ENCODE measurements at regions not wholly inside any gene's neighbourhood (a gene's known extent, or its start where the extent isn't known, plus 50 kb on each side); places are given as distances from the start of the nearest gene placed in this dataset.

DNA sequence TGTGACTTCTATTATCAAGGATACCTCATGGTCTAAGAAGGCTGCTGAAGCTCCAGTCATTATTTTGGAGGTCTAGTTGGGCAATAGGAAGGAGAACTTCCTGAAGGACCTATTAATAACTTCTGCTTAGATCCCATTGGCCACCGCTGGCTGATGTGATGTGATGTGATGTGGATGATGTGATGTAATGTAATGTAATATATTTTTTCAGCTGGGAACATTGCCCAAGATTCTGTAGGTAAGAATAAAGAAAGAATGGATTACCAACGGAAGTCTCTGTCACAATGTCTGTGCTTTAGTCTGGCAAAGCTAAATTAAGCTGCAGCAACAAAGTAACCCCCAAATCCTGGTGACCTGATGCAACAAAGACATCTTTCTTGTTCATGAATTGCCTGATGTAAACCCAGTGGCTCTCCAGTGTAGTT, 233.7 kb downstream of the PTEN start:
- no peaks in the 10 kb centered on the region for H3K27me3 ChIP-seq (ENCODE audit: control insufficient read depth, extremely low read depth, insufficient read depth, low read length)
- H2AFZ ChIP-seq (ENCODE audit: control insufficient read depth, low read length), result no peak overlapping the region
- no peak for DNase-seq (ENCODE audit: low read depth, low spot score)
- no peak overlapping the region for H3K9ac ChIP-seq (ENCODE audit: control insufficient read depth, extremely low read depth, insufficient read depth, low read length)
- H4K20me1 ChIP-seq (ENCODE audit: control insufficient read depth, extremely low read depth, insufficient read depth, low read length), result no peaks in the 10 kb centered on the region
- no peaks in the 10 kb centered on the region for H3K36me3 ChIP-seq (ENCODE audit: control insufficient read depth in 2 of 2, extremely low read depth in 1 of 2, insufficient read depth in 2 of 2, low read length in 2 of 2)
- no peaks in the 10 kb centered on the region for H3K9me3 ChIP-seq (ENCODE audit: control insufficient read depth, low read depth, low read length)
- no peak overlapping the region for H3K27ac ChIP-seq (ENCODE audit: control insufficient read depth, insufficient read depth, low read length)
- no peak overlapping the region for H3K4me3 ChIP-seq (ENCODE audit: control insufficient read depth in 2 of 3, extremely low read depth in 1 of 3, insufficient read depth in 2 of 3, low read depth in 1 of 3, low read length in 3 of 3)
- H3K4me2 ChIP-seq (ENCODE audit: control insufficient read depth, extremely low read depth, insufficient read depth, low read depth, low read length), result no peak overlapping the region
- peaks cover 23% of the 10 kb centered on the region for H3K4me1 ChIP-seq (ENCODE audit: control insufficient read depth, extremely low read depth, insufficient read depth, low read length)
- peak; percentile 23 for FAIRE-seq
- dilution Hi-C loops (cut with MboI; ENCODE audit: extremely low pct_ligation_motif_present, low sequenced_read_pairs), result no loop called here
- no peaks in the 10 kb centered on the region for H3K9me1 ChIP-seq (ENCODE audit: control insufficient read depth, extremely low read depth, insufficient read depth, low read length)
- TF ChIP-seq CTCF (optimal IDR thresholded peaks at IDR 0.05 in 1 of 3, IDR thresholded peaks at IDR 0.05 in 1 of 3, conservative IDR thresholded peaks at IDR 0.05 in 1 of 3; ENCODE audit: extremely low read depth in 1 of 3, insufficient read depth in 2 of 3, low read length in 3 of 3) (no peak), EZH2 (IDR thresholded peaks at IDR 0.05; ENCODE audit: low read length) (no peak)
- H3K79me2 ChIP-seq (ENCODE audit: control insufficient read depth, insufficient read depth, low read length), result no peaks in the 10 kb centered on the region

DNA sequence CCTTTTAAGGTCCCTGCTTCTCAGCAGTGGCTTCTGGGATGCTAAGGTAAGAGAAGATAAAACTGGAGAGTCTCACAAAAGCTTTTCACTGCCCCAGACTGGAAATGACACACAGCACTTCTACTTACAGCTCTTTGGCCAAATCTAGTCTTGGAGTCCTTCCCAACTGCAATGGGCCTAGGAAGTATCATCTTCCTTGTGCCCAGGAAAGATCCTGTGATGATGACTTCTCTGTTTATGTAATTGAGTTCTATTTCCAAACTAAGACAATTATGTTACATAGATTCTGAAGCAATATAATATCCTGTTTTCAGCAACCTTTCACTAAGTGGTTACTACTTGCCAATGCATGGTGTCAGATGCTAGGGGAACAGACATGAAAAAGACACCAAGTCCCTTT, 234.1 kb downstream of the PTEN start:
- Histone ChIP-seq H3K9ac (ENCODE audit: control insufficient read depth, extremely low read depth, insufficient read depth, low read length) (no peak overlapping the region), H3K79me2 (ENCODE audit: control insufficient read depth, insufficient read depth, low read length) (no peaks in the 10 kb centered on the region), H3K4me3 (ENCODE audit: control insufficient read depth in 2 of 3, extremely low read depth in 1 of 3, insufficient read depth in 2 of 3, low read depth in 1 of 3, low read length in 3 of 3) (no peak overlapping the region), H3K27me3 (ENCODE audit: control insufficient read depth, extremely low read depth, insufficient read depth, low read length) (no peaks in the 10 kb centered on the region), H2AFZ (ENCODE audit: control insufficient read depth, low read length) (no peak overlapping the region), H3K27ac (ENCODE audit: control insufficient read depth, insufficient read depth, low read length) (no peak overlapping the region), H3K9me3 (ENCODE audit: control insufficient read depth, low read depth, low read length) (no peaks in the 10 kb centered on the region), H3K4me1 (ENCODE audit: control insufficient read depth, extremely low read depth, insufficient read depth, low read length) (peaks cover 19% of the 10 kb centered on the region), H3K4me2 (ENCODE audit: control insufficient read depth, extremely low read depth, insufficient read depth, low read depth, low read length) (no peak overlapping the region), H3K9me1 (ENCODE audit: control insufficient read depth, extremely low read depth, insufficient read depth, low read length) (no peaks in the 10 kb centered on the region), H4K20me1 (ENCODE audit: control insufficient read depth, extremely low read depth, insufficient read depth, low read length) (no peaks in the 10 kb centered on the region), H3K36me3 (ENCODE audit: control insufficient read depth in 2 of 2, extremely low read depth in 1 of 2, insufficient read depth in 2 of 2, low read length in 2 of 2) (no peaks in the 10 kb centered on the region)
- no peak for DNase-seq (ENCODE audit: low read depth, low spot score)
- no peak for FAIRE-seq
- dilution Hi-C loops (cut with MboI; ENCODE audit: extremely low pct_ligation_motif_present, low sequenced_read_pairs), result no loop called here
- TF ChIP-seq EZH2 (IDR thresholded peaks at IDR 0.05; ENCODE audit: low read length), result no peak
- no peak for TF ChIP-seq CTCF (optimal IDR thresholded peaks at IDR 0.05 in 1 of 3, IDR thresholded peaks at IDR 0.05 in 1 of 3, conservative IDR thresholded peaks at IDR 0.05 in 1 of 3; ENCODE audit: extremely low read depth in 1 of 3, insufficient read depth in 2 of 3, low read length in 3 of 3)
